IPS-20b (cell line): ENCODE measurements at regions not wholly inside any gene's neighbourhood (a gene's known extent, or its start where the extent isn't known, plus 50 kb on each side); places are given as distances from the start of the nearest gene placed in this dataset.

Source experiments
- H3K27ac ChIP-seq: one replicate; pipeline ENCODE4 v1.5.1; 2013; ENCODE audit warnings: low read length
- H3K27me3 ChIP-seq: 2 replicates; pipeline ENCODE4 v1.6.1; 2013; ENCODE audit warnings: mild to moderate bottlenecking, low read length, inconsistent platforms; ENCODE audit not compliant: insufficient read depth
- H3K36me3 ChIP-seq: 2 replicates; pipeline ENCODE4 v1.6.1; 2013; ENCODE audit warnings: low read depth, mild to moderate bottlenecking, inconsistent platforms, low read length, moderate library complexity; ENCODE audit not compliant: insufficient read depth
- H3K4me1 ChIP-seq: 2 replicates; pipeline ENCODE4 v1.6.1; 2013; ENCODE audit warnings: mild to moderate bottlenecking, control low read depth, inconsistent platforms, low read length, moderate library complexity; ENCODE audit not compliant: insufficient read depth
- H3K4me3 ChIP-seq: 2 replicates; pipeline ENCODE4 v1.5.1; 2013; ENCODE audit warnings: mild to moderate bottlenecking, low read length, inconsistent platforms
- H3K9ac ChIP-seq: 2 replicates; pipeline ENCODE4 v1.6.1; 2013; ENCODE audit warnings: low read depth, mild to moderate bottlenecking, inconsistent platforms, low read length, moderate library complexity
- H3K9me3 ChIP-seq: 2 replicates; pipeline ENCODE4 v1.6.1; 2013; ENCODE audit warnings: mild to moderate bottlenecking, low read depth, low read length, inconsistent platforms; ENCODE audit not compliant: insufficient read depth

DNA sequence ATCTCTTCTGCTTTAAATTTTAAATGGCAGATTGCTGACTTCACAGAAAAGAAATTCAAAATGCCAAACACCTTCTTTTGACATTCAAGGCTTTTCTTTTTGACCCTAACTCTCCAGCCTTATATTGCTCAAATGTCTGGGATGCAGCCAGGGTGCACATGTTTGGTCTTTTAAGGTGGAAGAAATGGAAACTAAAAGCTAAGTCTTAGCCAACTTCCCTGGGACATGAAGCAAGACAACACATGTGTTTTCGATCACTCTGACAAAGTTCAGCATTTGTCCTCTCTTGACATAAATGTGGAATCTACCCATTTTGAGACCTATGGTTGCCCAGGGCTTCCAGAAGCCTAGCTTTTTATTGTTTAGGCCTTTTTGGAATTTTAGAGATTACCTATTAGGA lies 161.6 kb downstream of the RDH14 start:
- H3K9ac ChIP-seq, result no peak overlapping the region
- no peak overlapping the region for H3K27ac ChIP-seq
- H3K27me3 ChIP-seq, result no peaks in the 10 kb centered on the region
- no peaks in the 10 kb centered on the region for H3K4me1 ChIP-seq
- H3K4me3 ChIP-seq, result no peak overlapping the region
- no peaks in the 10 kb centered on the region for H3K36me3 ChIP-seq
- H3K9me3 ChIP-seq, result no peaks in the 10 kb centered on the region

DNA sequence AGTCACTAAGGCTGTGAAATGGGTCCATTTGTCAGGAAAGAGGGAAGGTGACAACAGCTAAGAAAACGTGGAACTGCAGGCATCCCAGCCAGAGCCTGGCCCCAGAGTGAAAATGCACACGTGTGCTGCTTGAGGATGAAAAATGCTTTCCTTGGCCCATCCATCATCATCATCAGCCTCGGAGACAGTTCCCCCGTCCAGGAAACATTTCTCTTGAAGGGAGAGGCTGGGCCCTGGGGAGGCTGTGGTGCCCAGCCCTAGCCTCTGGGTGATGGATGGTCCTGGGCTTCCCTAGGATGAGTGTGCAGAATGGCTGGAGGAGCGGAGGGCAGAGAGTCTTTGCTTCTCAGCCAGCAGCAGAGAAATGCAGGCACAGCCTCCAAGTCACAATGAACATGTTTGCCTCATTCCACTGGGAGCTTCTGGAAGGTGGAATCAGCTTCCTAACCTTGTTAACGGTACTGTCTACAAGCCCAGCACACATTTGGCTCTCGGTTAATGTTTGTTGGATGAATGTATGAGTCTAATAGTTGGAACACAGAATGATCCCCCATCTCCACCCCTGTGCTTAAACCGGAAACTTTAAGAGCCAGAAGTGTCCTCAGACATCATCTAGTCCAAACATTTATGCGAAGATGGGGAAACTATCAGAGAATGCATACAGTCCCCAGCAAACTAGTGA lies 164.0 kb downstream of the RDH14 start:
- no peak overlapping the region for H3K9ac ChIP-seq
- no peaks in the 10 kb centered on the region for H3K36me3 ChIP-seq
- H3K9me3 ChIP-seq, result no peaks in the 10 kb centered on the region
- no peaks in the 10 kb centered on the region for H3K4me1 ChIP-seq
- no peak overlapping the region for H3K4me3 ChIP-seq
- no peak overlapping the region for H3K27ac ChIP-seq
- no peaks in the 10 kb centered on the region for H3K27me3 ChIP-seq

DNA sequence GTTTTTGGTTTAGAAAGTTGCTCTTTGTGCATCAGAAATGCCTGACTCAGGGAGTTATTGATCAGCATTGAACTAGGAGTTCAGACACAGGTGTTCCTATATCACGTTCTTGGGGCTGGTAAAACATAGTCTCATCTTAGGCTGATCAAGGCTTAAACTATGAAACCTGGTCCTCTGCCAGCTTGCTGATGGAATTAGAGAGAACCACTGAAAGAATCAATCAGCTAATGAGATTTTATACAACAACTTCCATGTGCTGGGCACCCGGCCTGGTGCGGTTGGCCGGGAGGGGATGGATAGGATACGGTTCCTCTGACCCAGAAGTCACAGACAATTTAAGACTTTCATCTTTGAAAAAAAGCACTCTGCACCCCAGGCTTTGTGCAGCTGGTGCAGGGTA lies 164.9 kb downstream of the RDH14 start:
- H3K4me3 ChIP-seq, result no peak overlapping the region
- H3K4me1 ChIP-seq, result no peaks in the 10 kb centered on the region
- no peaks in the 10 kb centered on the region for H3K36me3 ChIP-seq
- no peak overlapping the region for H3K27ac ChIP-seq
- H3K9ac ChIP-seq, result no peak overlapping the region
- no peaks in the 10 kb centered on the region for H3K9me3 ChIP-seq
- H3K27me3 ChIP-seq, result no peaks in the 10 kb centered on the region

DNA sequence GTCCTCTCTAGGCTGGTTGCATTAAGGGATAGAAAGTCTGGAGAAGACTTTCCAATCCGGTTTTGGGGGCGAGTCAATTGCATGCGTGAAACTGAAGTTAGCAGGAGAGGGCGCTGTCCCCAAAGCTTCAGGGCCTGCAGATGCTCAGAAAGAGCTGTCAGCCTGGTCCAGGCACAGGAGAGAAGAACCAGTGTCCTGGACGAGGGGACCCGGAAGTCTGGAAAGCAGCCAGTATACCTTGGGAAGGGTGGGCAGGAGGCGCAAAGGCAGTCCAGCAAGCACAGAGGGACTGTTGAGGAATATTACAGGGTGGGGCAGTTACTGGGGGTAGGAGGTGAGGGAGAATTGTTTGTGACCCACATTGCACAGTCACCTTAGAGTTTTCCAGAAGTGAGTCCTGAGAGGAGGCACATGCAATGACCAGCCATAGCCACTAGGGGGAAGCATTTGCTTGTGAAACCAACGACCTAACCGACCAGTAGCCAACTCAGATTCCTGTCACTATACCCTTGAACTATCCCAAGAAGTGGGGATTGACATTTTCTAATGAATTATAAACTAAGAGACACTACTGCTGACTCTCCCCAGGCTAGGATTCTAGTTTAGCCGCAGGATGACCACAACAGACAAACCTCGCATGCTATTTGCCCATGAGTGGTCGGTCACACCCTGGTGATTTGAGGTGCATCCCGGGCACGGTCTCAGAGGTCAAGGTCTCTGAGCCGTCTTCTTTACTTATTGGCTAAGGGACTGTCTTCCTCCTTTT lies 172.8 kb downstream of the RDH14 start:
- H3K27ac ChIP-seq, result no peak overlapping the region
- no peaks in the 10 kb centered on the region for H3K4me1 ChIP-seq
- H3K4me3 ChIP-seq, result no peak overlapping the region
- H3K9me3 ChIP-seq, result no peaks in the 10 kb centered on the region
- H3K36me3 ChIP-seq, result no peaks in the 10 kb centered on the region
- no peaks in the 10 kb centered on the region for H3K27me3 ChIP-seq
- H3K9ac ChIP-seq, result no peak overlapping the region

DNA sequence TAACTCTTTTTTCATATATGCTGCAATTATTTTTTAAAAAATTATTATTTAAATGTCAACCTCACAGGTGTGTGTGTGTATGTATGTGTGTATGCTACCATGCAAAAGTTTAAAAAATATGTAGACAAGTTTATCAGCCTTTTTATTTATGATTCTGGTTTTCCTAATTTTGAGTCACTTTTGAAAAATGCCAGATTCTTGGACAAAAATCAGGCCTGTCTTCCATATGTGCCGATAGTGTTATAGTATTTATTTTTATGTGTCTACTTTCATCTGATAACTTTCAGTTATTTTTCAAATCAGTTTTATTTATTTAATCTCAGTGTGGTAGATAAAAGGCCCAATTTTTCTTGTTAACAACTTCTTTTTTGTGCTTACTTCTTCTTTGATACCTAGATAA lies 176.2 kb downstream of the RDH14 start:
- Histone ChIP-seq H3K36me3 (no peaks in the 10 kb centered on the region), H3K4me1 (no peaks in the 10 kb centered on the region), H3K9ac (no peak overlapping the region), H3K9me3 (no peaks in the 10 kb centered on the region), H3K27me3 (no peaks in the 10 kb centered on the region), H3K4me3 (no peak overlapping the region), H3K27ac (no peak overlapping the region)

DNA sequence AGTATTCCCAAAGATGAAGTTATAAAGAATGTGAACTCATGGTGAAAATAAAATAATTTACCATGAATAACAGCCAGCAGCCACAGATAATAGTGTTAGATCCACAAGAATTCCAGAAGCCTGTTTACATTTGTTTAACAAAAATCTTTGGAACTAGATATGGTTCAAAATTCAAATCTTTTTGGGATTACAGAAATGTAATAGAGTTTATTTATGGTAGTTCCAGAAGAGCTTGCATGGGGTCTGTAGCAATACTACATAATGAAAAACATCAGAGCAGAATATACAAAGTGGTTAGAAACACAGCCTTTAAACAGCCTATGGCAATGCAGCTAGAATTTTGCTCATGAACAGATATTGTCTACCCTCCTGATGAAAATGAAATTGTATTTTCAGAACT lies 179.1 kb downstream of the RDH14 start:
- no peaks in the 10 kb centered on the region for H3K9me3 ChIP-seq
- H3K27ac ChIP-seq, result no peak overlapping the region
- no peaks in the 10 kb centered on the region for H3K27me3 ChIP-seq
- no peaks in the 10 kb centered on the region for H3K4me1 ChIP-seq
- no peak overlapping the region for H3K4me3 ChIP-seq
- no peaks in the 10 kb centered on the region for H3K36me3 ChIP-seq
- H3K9ac ChIP-seq, result no peak overlapping the region

DNA sequence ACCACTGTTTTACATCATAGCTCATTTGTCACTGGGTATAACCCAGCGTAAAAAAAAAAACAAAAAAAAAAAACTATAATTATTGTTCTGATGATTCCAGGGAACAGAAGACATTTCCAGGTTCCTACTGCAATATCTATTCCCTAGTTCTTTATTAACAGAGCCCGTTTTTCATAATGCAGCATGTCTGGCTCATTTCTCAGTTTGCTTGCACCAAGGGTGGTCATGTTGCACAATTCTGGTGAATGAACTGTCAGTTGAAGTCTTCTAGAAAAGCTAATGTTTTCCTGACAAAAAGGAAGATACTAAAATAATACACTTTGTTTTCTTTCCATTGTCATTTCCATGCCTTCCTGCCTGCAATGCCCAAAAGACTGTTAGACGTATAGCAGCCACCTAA lies 180.1 kb downstream of the RDH14 start:
- Histone ChIP-seq H3K27me3 (no peaks in the 10 kb centered on the region), H3K9ac (no peak overlapping the region), H3K36me3 (no peaks in the 10 kb centered on the region), H3K9me3 (no peaks in the 10 kb centered on the region), H3K4me3 (no peak overlapping the region), H3K27ac (no peak overlapping the region), H3K4me1 (no peaks in the 10 kb centered on the region)

DNA sequence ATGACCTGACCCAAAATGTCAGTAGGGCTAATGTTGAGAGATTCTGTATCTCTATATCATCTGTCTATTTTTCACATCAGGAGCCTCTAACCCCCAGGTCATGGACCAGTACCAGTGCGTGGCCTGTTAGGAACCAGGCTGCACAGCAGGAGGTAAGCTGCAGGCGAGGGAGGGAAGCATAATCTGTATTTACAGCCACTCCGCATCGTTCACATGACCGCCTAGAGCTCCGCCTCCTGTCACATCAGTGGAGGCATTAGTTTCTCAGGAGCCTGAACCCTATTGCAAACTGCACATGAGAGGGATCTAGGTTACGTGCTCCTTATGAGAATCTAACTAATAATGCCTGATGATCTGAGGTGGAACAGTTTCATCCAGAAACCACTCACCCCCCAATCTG lies 180.6 kb downstream of the RDH14 start:
- Histone ChIP-seq H3K4me3 (no peak overlapping the region), H3K4me1 (no peaks in the 10 kb centered on the region)

DNA sequence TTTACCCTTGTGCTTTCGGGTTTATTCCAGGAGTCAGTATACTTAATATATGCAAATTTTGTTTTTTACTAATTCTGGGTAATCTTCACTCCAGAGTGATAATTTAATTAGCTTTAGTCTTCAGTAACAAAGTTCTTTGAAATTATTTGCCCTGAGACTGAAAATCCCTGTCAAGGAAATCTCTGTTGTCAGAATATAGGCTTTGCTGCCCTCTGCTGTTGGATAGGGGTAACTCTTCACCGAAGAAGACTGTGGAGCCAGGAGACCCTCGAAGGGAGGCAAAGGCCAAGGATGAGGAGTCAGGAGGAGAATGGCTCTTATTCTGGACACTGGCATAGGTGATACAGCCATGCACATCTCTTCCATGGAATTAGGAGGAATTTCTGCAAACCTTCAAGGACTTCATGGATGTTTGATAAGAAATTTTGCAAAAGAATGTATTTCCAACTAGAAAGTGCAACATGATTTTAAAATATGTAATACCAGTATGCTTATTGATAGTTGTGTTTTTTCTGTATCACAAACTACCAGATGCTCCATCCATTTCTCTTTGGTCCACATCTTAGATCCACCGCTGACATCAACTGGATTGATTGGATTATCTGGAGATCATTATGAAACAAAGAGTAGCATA lies 182.3 kb downstream of the RDH14 start:
- no peaks in the 10 kb centered on the region for H3K27me3 ChIP-seq
- H3K9ac ChIP-seq, result no peak overlapping the region
- no peaks in the 10 kb centered on the region for H3K4me1 ChIP-seq
- H3K36me3 ChIP-seq, result no peaks in the 10 kb centered on the region
- no peaks in the 10 kb centered on the region for H3K9me3 ChIP-seq
- H3K4me3 ChIP-seq, result no peak overlapping the region
- H3K27ac ChIP-seq, result no peak overlapping the region

More for the DNA sequence above, 180.6 kb downstream of the RDH14 start:
- H3K27me3 ChIP-seq, result no peaks in the 10 kb centered on the region
- no peaks in the 10 kb centered on the region for H3K36me3 ChIP-seq
- H3K9me3 ChIP-seq, result no peaks in the 10 kb centered on the region
- no peak overlapping the region for H3K27ac ChIP-seq
- H3K9ac ChIP-seq, result no peak overlapping the region

DNA sequence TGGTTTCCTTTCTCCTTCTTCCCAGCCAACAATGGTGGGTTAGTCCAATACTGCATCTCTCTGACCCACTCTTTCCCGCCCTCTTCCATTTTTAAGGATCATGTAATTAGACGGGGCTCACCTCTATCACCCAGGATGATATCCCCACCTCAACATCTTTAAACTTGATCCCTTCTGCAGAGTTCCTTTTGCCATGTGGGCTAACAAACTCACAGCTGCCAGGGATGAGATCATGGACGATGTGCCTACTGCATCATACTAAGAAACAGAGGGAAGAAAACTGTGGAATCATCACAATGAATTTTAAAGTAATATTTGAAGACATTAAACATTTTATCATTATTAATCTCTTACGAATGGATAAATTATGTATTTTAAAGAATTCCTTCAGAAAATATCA lies 183.5 kb downstream of the RDH14 start:
- no peaks in the 10 kb centered on the region for H3K36me3 ChIP-seq
- no peaks in the 10 kb centered on the region for H3K4me1 ChIP-seq
- no peaks in the 10 kb centered on the region for H3K9me3 ChIP-seq
- no peak overlapping the region for H3K4me3 ChIP-seq
- H3K27me3 ChIP-seq, result no peaks in the 10 kb centered on the region
- H3K9ac ChIP-seq, result no peak overlapping the region
- H3K27ac ChIP-seq, result no peak overlapping the region

DNA sequence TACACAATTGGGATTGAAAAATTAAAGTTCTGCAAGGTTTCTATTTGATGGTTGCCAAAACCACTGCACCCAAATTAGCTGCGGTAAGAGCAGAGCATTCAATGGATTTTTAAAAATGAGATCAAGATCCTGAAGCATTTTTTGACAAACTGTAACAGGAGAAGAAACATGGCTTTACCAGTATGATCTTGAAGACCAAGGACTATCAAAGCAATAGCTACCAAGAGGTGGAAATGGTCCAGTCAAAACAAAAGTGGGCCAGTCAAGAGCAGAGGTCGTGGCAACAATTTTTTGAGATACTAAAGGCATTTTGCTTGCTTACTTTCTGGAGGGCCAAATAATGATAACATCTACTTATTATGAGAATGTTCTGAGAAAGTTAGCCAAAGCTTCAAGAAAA lies 186.8 kb downstream of the RDH14 start:
- Histone ChIP-seq H3K9me3 (no peaks in the 10 kb centered on the region), H3K27ac (no peak overlapping the region), H3K36me3 (no peaks in the 10 kb centered on the region), H3K4me3 (no peak overlapping the region), H3K4me1 (no peaks in the 10 kb centered on the region), H3K9ac (no peak overlapping the region), H3K27me3 (no peaks in the 10 kb centered on the region)

DNA sequence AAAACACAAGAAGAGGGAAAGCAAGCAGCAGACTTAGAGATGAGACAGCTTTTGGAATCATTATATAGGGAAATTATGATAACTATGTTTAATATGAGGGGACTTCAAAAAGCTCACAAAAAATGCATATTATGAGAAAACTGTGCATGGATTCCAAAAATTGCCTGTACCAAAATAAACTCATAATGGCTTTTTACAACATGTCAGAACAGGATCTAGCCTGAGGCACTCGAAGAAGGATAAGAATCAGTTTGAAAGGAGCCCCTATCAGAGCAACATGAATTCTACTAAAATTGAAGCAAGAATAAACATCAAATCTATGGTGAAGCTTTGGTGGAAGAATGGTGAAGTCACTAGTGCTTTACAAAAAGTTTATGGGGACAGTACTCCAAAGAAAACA lies 187.4 kb downstream of the RDH14 start:
- Histone ChIP-seq H3K27me3 (no peaks in the 10 kb centered on the region), H3K4me1 (no peaks in the 10 kb centered on the region), H3K4me3 (no peak overlapping the region), H3K27ac (no peak overlapping the region), H3K9me3 (no peaks in the 10 kb centered on the region), H3K9ac (no peak overlapping the region), H3K36me3 (no peaks in the 10 kb centered on the region)
